HepG2 (cell line): ENCODE measurements at regions not wholly inside any gene's neighbourhood (a gene's known extent, or its start where the extent isn't known, plus 50 kb on each side); places are given as distances from the start of the nearest gene placed in this dataset.

ENCODE experiments used
- ATAC-seq: fragments of 200-7000 bp; cut with Tn5 transposase; 3 replicates; pipeline ENCODE4 v1.9.1; 2020; ENCODE audit warnings: mild to moderate bottlenecking, moderate library complexity
- BruUV-seq: library from RNA; stranded (reverse); fragments of 400-500 nt; replicated peaks from 2 replicates; lab custom pipeline; 2021; lab: Mats Ljungman, UMichigan
- CTCF ChIA-PET: fragments of 300-600 bp; formaldehyde crosslinking; extraction: SDS; loops from one replicate; lab custom pipeline; 2021; ENCODE audit warnings: low total read pairs, inconsistent platforms, low intra/inter-chr PET ratio; lab: Yijun Ruan, JAX
- POLR2A ChIA-PET: fragments of 350-600 bp; sonication (Branson Sonifier 250); formaldehyde crosslinking; loops from one replicate; lab custom pipeline; 2020; ENCODE audit warnings: antibody characterized with exemption, inconsistent platforms; lab: Yijun Ruan, JAX
- DNase-seq: peaks from one replicate; pipeline ENCODE4 v3.0.0-alpha.2; 2015; ENCODE audit warnings: low spot score
- FAIRE-seq: peaks from 3 replicates; lab custom pipeline; 2011; peaks lifted over from hg19 to GRCh38; lab: Jason Lieb, UNC
- H2AFZ ChIP-seq: one replicate; pipeline ENCODE4 v1.6.1; 2011; ENCODE audit warnings: low read length, inconsistent platforms
- H3K27ac ChIP-seq: fragments of 300-600 bp; 3 replicates; pipeline ENCODE4 v1.8.0; 2011; ENCODE audit warnings: mixed run types, mild to moderate bottlenecking, mixed read lengths, low read length, inconsistent platforms; ENCODE audit not compliant: insufficient read depth; ENCODE audit errors: extremely low read length
- H3K27me3 ChIP-seq, 2 experiments: fragments of 200-600 bp in 1 of 2; 2 replicates in 1 of 2; 3 replicates in 1 of 2; pipeline versions ENCODE4 v1.6.0 to v1.8.0; 2011; ENCODE audit warnings: low read length in 2 of 2, mild to moderate bottlenecking in 2 of 2, moderate library complexity in 2 of 2, inconsistent platforms in 1 of 2; ENCODE audit not compliant: insufficient read depth in 2 of 2, control insufficient read depth in 1 of 2
- H3K36me3 ChIP-seq, 2 experiments: fragments of 200-600 bp in 1 of 2; replicated peaks in 1 of 2; 2 replicates in 1 of 2; 3 replicates in 1 of 2; pipeline versions ENCODE4 v1.5.1 to v1.8.0; 2011; ENCODE audit warnings: low read length in 2 of 2, inconsistent platforms in 1 of 2; ENCODE audit not compliant: insufficient read depth in 2 of 2, control insufficient read depth in 1 of 2
- H3K4me1 ChIP-seq: 2 replicates; pipeline ENCODE4 v1.5.1; 2012; ENCODE audit warnings: low read length, inconsistent platforms; ENCODE audit not compliant: insufficient read depth
- H3K4me2 ChIP-seq: 2 replicates; pipeline ENCODE4 v1.6.0; 2011; ENCODE audit warnings: low read depth, low read length, inconsistent platforms
- H3K4me3 ChIP-seq, 3 experiments: fragments of 200-600 bp in 1 of 3; sonication (generic), shearing (Covaris generic) in 1 of 3; replicated peaks in 1 of 3; 2 replicates each; pipeline ENCODE4 v1.5.1; 2011 to 2016; ENCODE audit warnings: low read length in 3 of 3, inconsistent platforms in 2 of 3, low read depth in 2 of 3, mild to moderate bottlenecking in 2 of 3, control low read depth in 1 of 3, mixed read lengths in 1 of 3; ENCODE audit not compliant: insufficient read depth in 1 of 3
- H3K79me2 ChIP-seq: one replicate; pipeline ENCODE4 v1.6.1; 2011; ENCODE audit warnings: low read length, inconsistent platforms; ENCODE audit not compliant: insufficient read depth
- H3K9ac ChIP-seq: 2 replicates; pipeline ENCODE4 v1.6.0; 2011; ENCODE audit warnings: mild to moderate bottlenecking, low read depth, low read length, inconsistent platforms; ENCODE audit not compliant: insufficient read depth
- H3K9me3 ChIP-seq: 2 replicates; pipeline ENCODE4 v1.5.1; 2012; ENCODE audit warnings: mild to moderate bottlenecking, low read length
- H4K20me1 ChIP-seq: 2 replicates; pipeline ENCODE4 v1.6.0; 2011; ENCODE audit warnings: inconsistent platforms, mild to moderate bottlenecking, low read length, moderate library complexity; ENCODE audit not compliant: insufficient read depth
- HMG20B ChIP-seq: conservative IDR thresholded peaks from 2 replicates; pipeline ENCODE4 v1.6.1; 2016; ENCODE audit warnings: missing genetic modification reagents, missing compliant biosample characterization
- REL ChIP-seq: sonication (generic); formaldehyde crosslinking; conservative IDR thresholded peaks from 2 replicates; pipeline ENCODE4 v1.8.0; 2022; ENCODE audit warnings: mild to moderate bottlenecking, missing genetic modification reagents, moderate library complexity
- ZNF598 ChIP-seq: sonication (generic); formaldehyde crosslinking; IDR thresholded peaks from 2 replicates; pipeline ENCODE4 v1.5.1; 2020; ENCODE audit warnings: mild to moderate bottlenecking, missing genetic modification reagents, borderline replicate concordance
- ZNF772 ChIP-seq: sonication (generic); formaldehyde crosslinking; IDR thresholded peaks from 2 replicates; pipeline ENCODE4 v1.5.0; 2020; ENCODE audit warnings: mild to moderate bottlenecking, missing genetic modification reagents
- ZNF776 ChIP-seq: sonication (generic); formaldehyde crosslinking; IDR thresholded peaks from 2 replicates; pipeline ENCODE4 v1.4.0; 2020; ENCODE audit warnings: mild to moderate bottlenecking, missing genetic modification reagents
- ZSCAN22 ChIP-seq: sonication (generic); formaldehyde crosslinking; IDR thresholded peaks from 2 replicates; pipeline ENCODE4 v1.4.0; 2020; ENCODE audit warnings: mild to moderate bottlenecking, missing genetic modification reagents
- WGBS: methylation state at CpG from one replicate; pipeline ENCODE4 v1.1.6; 2017; ENCODE audit warnings: low lambda C conversion rate; 5-methylcytosine and 5-hydroxymethylcytosine counted together
- in situ Hi-C: cut with HindIII; loops from 2 replicates; pipeline ENCODE4 v1.10.0; 2017; ENCODE audit warnings: low pct_unique_long_range_greater_than_20kb; ENCODE audit not compliant: extremely low pct_ligation_motif_present
- intact Hi-C: fragments of 100-400 bp; cut with micrococcal nuclease; formaldehyde crosslinking; loops from one replicate; pipeline ENCODE4 v1.10.0; 2022; ENCODE audit not compliant: unreplicated experiment
- TF ChIP-seq, protein P1 (sequence below): sonication (generic); formaldehyde crosslinking; IDR thresholded peaks from 2 replicates; pipeline ENCODE4 v1.5.1; 2020; ENCODE audit warnings: missing genetic modification reagents, mild to moderate bottlenecking, borderline replicate concordance
- TF ChIP-seq, protein P2 (sequence below): sonication (generic); formaldehyde crosslinking; IDR thresholded peaks from 2 replicates; pipeline ENCODE4 v1.4.0; 2020; ENCODE audit warnings: missing genetic modification reagents, borderline replicate concordance

DNA sequence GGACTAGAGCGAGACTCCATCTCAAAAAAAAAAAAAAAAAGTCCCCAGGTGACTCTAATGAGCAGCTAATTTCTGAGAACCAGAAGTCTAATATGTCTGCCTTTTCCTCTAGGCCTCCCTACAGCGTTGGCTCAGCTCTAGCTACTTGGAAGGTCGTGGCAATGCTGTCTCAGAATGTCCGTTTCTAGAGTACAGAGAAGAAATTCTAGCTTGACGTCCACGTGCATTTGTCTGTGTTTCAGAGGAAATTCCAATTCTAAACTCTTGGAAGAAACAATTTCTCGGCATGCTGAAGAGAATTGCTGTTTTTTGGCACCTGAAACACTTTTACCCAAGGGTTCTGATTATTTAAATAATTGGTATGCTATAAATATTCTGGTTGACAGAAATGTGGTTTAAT is 78.8 kb downstream of the SOX2 start:
- no peak overlapping the region for H3K4me2 ChIP-seq
- TF ChIP-seq, protein P1, sequence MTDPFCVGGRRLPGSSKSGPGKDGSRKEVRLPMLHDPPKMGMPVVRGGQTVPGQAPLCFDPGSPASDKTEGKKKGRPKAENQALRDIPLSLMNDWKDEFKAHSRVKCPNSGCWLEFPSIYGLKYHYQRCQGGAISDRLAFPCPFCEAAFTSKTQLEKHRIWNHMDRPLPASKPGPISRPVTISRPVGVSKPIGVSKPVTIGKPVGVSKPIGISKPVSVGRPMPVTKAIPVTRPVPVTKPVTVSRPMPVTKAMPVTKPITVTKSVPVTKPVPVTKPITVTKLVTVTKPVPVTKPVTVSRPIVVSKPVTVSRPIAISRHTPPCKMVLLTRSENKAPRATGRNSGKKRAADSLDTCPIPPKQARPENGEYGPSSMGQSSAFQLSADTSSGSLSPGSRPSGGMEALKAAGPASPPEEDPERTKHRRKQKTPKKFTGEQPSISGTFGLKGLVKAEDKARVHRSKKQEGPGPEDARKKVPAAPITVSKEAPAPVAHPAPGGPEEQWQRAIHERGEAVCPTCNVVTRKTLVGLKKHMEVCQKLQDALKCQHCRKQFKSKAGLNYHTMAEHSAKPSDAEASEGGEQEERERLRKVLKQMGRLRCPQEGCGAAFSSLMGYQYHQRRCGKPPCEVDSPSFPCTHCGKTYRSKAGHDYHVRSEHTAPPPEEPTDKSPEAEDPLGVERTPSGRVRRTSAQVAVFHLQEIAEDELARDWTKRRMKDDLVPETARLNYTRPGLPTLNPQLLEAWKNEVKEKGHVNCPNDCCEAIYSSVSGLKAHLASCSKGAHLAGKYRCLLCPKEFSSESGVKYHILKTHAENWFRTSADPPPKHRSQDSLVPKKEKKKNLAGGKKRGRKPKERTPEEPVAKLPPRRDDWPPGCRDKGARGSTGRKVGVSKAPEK (CRISPR knock-in tag): no peak
- TF ChIP-seq ZNF772 (CRISPR knock-in tag): no peak
- no peak for TF ChIP-seq ZNF776 (CRISPR knock-in tag)
- TF ChIP-seq REL: no peak
- TF ChIP-seq, protein P2, sequence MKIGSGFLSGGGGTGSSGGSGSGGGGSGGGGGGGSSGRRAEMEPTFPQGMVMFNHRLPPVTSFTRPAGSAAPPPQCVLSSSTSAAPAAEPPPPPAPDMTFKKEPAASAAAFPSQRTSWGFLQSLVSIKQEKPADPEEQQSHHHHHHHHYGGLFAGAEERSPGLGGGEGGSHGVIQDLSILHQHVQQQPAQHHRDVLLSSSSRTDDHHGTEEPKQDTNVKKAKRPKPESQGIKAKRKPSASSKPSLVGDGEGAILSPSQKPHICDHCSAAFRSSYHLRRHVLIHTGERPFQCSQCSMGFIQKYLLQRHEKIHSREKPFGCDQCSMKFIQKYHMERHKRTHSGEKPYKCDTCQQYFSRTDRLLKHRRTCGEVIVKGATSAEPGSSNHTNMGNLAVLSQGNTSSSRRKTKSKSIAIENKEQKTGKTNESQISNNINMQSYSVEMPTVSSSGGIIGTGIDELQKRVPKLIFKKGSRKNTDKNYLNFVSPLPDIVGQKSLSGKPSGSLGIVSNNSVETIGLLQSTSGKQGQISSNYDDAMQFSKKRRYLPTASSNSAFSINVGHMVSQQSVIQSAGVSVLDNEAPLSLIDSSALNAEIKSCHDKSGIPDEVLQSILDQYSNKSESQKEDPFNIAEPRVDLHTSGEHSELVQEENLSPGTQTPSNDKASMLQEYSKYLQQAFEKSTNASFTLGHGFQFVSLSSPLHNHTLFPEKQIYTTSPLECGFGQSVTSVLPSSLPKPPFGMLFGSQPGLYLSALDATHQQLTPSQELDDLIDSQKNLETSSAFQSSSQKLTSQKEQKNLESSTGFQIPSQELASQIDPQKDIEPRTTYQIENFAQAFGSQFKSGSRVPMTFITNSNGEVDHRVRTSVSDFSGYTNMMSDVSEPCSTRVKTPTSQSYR (CRISPR knock-in tag): no peak
- no peak for TF ChIP-seq ZSCAN22
- no peak for TF ChIP-seq ZNF598 (CRISPR knock-in tag)
- no peak for TF ChIP-seq HMG20B
- TF ChIP-seq, all 625 proteins: peak for 0
- no peak for ATAC-seq
- Histone ChIP-seq H3K27me3 (0 out of 5 replicates have a peak, but pooled peaks cover 0 to 1% of the 10 kb centered on the region in 2 experiments), H3K36me3 (no peaks in the 10 kb centered on the region), H3K9me3 (no peaks in the 10 kb centered on the region), H3K4me3 (no peak overlapping the region), H3K9ac (no peak overlapping the region), H2AFZ (no peak overlapping the region), H3K27ac (no peak overlapping the region), H3K4me1 (no peaks in the 10 kb centered on the region), H3K79me2 (no peaks in the 10 kb centered on the region), H4K20me1 (no peaks in the 10 kb centered on the region)
- no TSS peak for BruUV-seq
- POLR2A ChIA-PET: no interaction called here
- intact Hi-C loops: no loop called here
- in situ Hi-C loops: no loop called here
- FAIRE-seq: no peak
- no peak for DNase-seq
- WGBS: 9% methylated on average over 7 of the region's 7 CpGs
- CTCF ChIA-PET: no interaction called here
